Kidney (tissue), 13 donors: ENCODE measurements at regions not wholly inside any gene's neighbourhood (a gene's known extent, or its start where the extent isn't known, plus 50 kb on each side); places are given as distances from the start of the nearest gene placed in this dataset.

ENCODE experiments used
- DNase-seq, 5 donors: peaks; one replicate each; pipeline ENCODE4 v3.0.0-alpha.2; 2013 to 2020
- FAIRE-seq: peaks from 2 replicates; lab custom pipeline; 2012; peaks lifted over from hg19 to GRCh38; lab: Jason Lieb, UNC
- H3K27ac ChIP-seq, 2 donors: one replicate each; pipeline ENCODE4 v1.7.0; 2013; ENCODE audit warnings: low read depth in 2 of 2, low read length in 2 of 2, inconsistent platforms in 1 of 2
- H3K27me3 ChIP-seq: one replicate; pipeline ENCODE4 v1.7.1; 2013; ENCODE audit warnings: low read length, inconsistent platforms; ENCODE audit not compliant: control insufficient read depth, insufficient read depth
- H3K36me3 ChIP-seq, 3 donors: one replicate each; pipeline versions ENCODE4 v1.7.0 to v1.7.1; 2013; ENCODE audit warnings: low read length in 3 of 3, control low read depth in 1 of 3, inconsistent platforms in 1 of 3; ENCODE audit not compliant: insufficient read depth in 3 of 3, control insufficient read depth in 2 of 3
- H3K4me1 ChIP-seq, 3 donors: one replicate each; pipeline versions ENCODE4 v1.7.0 to v1.7.1; 2013; ENCODE audit warnings: low read length in 3 of 3, inconsistent platforms in 1 of 3, low read depth in 1 of 3; ENCODE audit not compliant: control insufficient read depth in 2 of 3, insufficient read depth in 2 of 3
- H3K4me3 ChIP-seq, 3 donors: one replicate each; pipeline versions ENCODE4 v1.7.0 to v1.8.1; 2013; ENCODE audit warnings: low read length in 3 of 3, control low read depth in 1 of 3, inconsistent platforms in 1 of 3
- H3K9ac ChIP-seq, 3 donors: one replicate each; pipeline versions ENCODE4 v1.7.0 to v1.7.1; 2013; ENCODE audit warnings: low read length in 3 of 3, control low read depth in 1 of 3, inconsistent platforms in 1 of 3
- H3K9me3 ChIP-seq, 3 donors: one replicate each; pipeline versions ENCODE4 v1.7.0 to v1.7.1; 2013; ENCODE audit warnings: low read length in 3 of 3, control low read depth in 1 of 3, inconsistent platforms in 1 of 3; ENCODE audit not compliant: control insufficient read depth in 2 of 3, insufficient read depth in 1 of 3
- CTCF ChIP-seq: IDR thresholded peaks from 3 replicates; pipeline ENCODE4 v1.5.1; 2012; ENCODE audit warnings: mild to moderate bottlenecking, moderate library complexity, borderline replicate concordance; ENCODE audit not compliant: insufficient read depth; ENCODE audit errors: extremely low read depth
- intact Hi-C: fragments of 100-400 bp; cut with DNase I; formaldehyde crosslinking; loops from one replicate; pipeline ENCODE4 v1.11.1; 2022
- donor health status: control.
- donor health status: control.
- donor health status: control.
- donor health status: control.
- donor health status: control.
- donor health status: DM: yes; HTN: yes; CAD: no.
- donor health status: Normal renal cell carcinoma (clear cell type).

- intact Hi-C loops, result no loop called here
- no peaks in the 10 kb centered on the region for H3K36me3 ChIP-seq
- no peak for FAIRE-seq
These were observed 248.6 kb downstream of the MAF start for GRCh38 chr16:79351927-79352326.

GRCh38 chr16:79349803-79350202 is 250.7 kb downstream of the MAF start:
- FAIRE-seq, result no peak
- H3K4me3 ChIP-seq, result no peak overlapping the region

More at GRCh38 chr16:79351927-79352326, 248.6 kb downstream of the MAF start:
- Histone ChIP-seq H3K4me3 (no peak overlapping the region), H3K27me3 (no peaks in the 10 kb centered on the region), H3K27ac (no peak overlapping the region), H3K4me1 (no peaks in the 10 kb centered on the region), H3K9me3 (no peaks in the 10 kb centered on the region), H3K9ac (no peak overlapping the region)
- no peak for DNase-seq
- no peak for TF ChIP-seq CTCF

GRCh38 chr16:79348521-79349306 is 251.8 kb downstream of the MAF start:
- intact Hi-C loops, result no loop called here
- TF ChIP-seq CTCF, result no peak
- H3K9ac ChIP-seq, result no peak overlapping the region
- FAIRE-seq (no peak), DNase-seq (no peak)
- H3K4me3 ChIP-seq, result no peak overlapping the region
- H3K9me3 ChIP-seq, result no peaks in the 10 kb centered on the region
- H3K27ac ChIP-seq, result no peak overlapping the region
- H3K36me3 ChIP-seq, result no peaks in the 10 kb centered on the region
- H3K27me3 ChIP-seq, result no peaks in the 10 kb centered on the region
- H3K4me1 ChIP-seq, result no peaks in the 10 kb centered on the region

More at GRCh38 chr16:79349803-79350202, 250.7 kb downstream of the MAF start:
- TF ChIP-seq CTCF, result no peak
- Histone ChIP-seq H3K36me3 (no peaks in the 10 kb centered on the region), H3K9me3 (no peaks in the 10 kb centered on the region), H3K9ac (no peak overlapping the region), H3K27ac (no peak overlapping the region), H3K27me3 (no peaks in the 10 kb centered on the region), H3K4me1 (no peaks in the 10 kb centered on the region)
- intact Hi-C loops, result no loop called here
- no peak for DNase-seq
